Hepatocyte (in vitro differentiated cells): ENCODE measurements at regions not wholly inside any gene's neighbourhood (a gene's known extent, or its start where the extent isn't known, plus 50 kb on each side); places are given as distances from the start of the nearest gene placed in this dataset.

Source experiments
- DNase-seq: peaks from one replicate; pipeline ENCODE4 v3.0.0-alpha.2; 2016; ENCODE audit warnings: low spot score
- H2AFZ ChIP-seq: fragments of 200-600 bp; sonication (generic); 2 replicates; pipeline ENCODE4 v1.6.0; 2016; ENCODE audit warnings: antibody characterized with exemption, mild to moderate bottlenecking
- H3K27ac ChIP-seq: fragments of 200-600 bp; sonication (generic); 2 replicates; pipeline ENCODE4 v1.5.1; 2016; ENCODE audit warnings: mild to moderate bottlenecking
- H3K27me3 ChIP-seq: fragments of 200-600 bp; sonication (generic); 2 replicates; pipeline ENCODE4 v1.6.1; 2016
- H3K36me3 ChIP-seq: fragments of 200-600 bp; sonication (generic); replicated peaks from 2 replicates; pipeline ENCODE4 v1.5.1; 2016; ENCODE audit warnings: low read depth; ENCODE audit not compliant: insufficient read depth
- H3K4me1 ChIP-seq: fragments of 200-600 bp; sonication (generic); 2 replicates; pipeline ENCODE4 v1.5.1; 2016; ENCODE audit warnings: mild to moderate bottlenecking, moderate library complexity; ENCODE audit not compliant: insufficient read depth
- H3K4me2 ChIP-seq: fragments of 200-600 bp; sonication (generic); 2 replicates; pipeline ENCODE4 v1.6.0; 2016
- H3K4me3 ChIP-seq: fragments of 200-600 bp; sonication (generic); 2 replicates; pipeline ENCODE4 v1.5.1; 2016; ENCODE audit warnings: mild to moderate bottlenecking
- H3K79me2 ChIP-seq: fragments of 200-600 bp; sonication (generic); 2 replicates; pipeline ENCODE4 v1.6.0; 2017; ENCODE audit warnings: mild to moderate bottlenecking
- H3K9me2 ChIP-seq: fragments of 200-600 bp; sonication (generic); replicated peaks from 2 replicates; pipeline ENCODE4 v1.6.0; 2017; ENCODE audit warnings: mild to moderate bottlenecking; ENCODE audit not compliant: insufficient read depth
- H3K9me3 ChIP-seq: fragments of 200-600 bp; sonication (generic); 2 replicates; pipeline ENCODE4 v1.5.1; 2016; ENCODE audit warnings: low read depth, mild to moderate bottlenecking
- H4K20me1 ChIP-seq: fragments of 200-600 bp; sonication (generic); 2 replicates; pipeline ENCODE4 v1.6.0; 2016; ENCODE audit warnings: mild to moderate bottlenecking; ENCODE audit not compliant: insufficient read depth, poor library complexity, severe bottlenecking
- CTCF ChIP-seq: fragments of 200-600 bp; sonication (generic); IDR thresholded peaks from 2 replicates; pipeline ENCODE4 v1.5.1; 2016; ENCODE audit warnings: antibody characterized with exemption, mild to moderate bottlenecking; ENCODE audit not compliant: poor library complexity
- EZH2 ChIP-seq: fragments of 200-600 bp; sonication (generic); IDR thresholded peaks from 2 replicates; pipeline ENCODE4 v1.6.1; 2016; ENCODE audit warnings: antibody characterized with exemption, mild to moderate bottlenecking, borderline replicate concordance
- EZH2phosphoT487 ChIP-seq: fragments of 200-600 bp; sonication (generic); IDR thresholded peaks from one replicate; pipeline ENCODE4 v1.6.1; 2018; ENCODE audit warnings: antibody characterized with exemption, mild to moderate bottlenecking, low read depth, moderate library complexity; ENCODE audit not compliant: unreplicated experiment, severe bottlenecking
- WGBS: methylation state at CpG from one replicate; pipeline ENCODE4 v1.1.6; 2016; ENCODE audit warnings: low lambda C conversion rate; ENCODE audit errors: missing lambda C conversion rate; 5-methylcytosine and 5-hydroxymethylcytosine counted together

DNA sequence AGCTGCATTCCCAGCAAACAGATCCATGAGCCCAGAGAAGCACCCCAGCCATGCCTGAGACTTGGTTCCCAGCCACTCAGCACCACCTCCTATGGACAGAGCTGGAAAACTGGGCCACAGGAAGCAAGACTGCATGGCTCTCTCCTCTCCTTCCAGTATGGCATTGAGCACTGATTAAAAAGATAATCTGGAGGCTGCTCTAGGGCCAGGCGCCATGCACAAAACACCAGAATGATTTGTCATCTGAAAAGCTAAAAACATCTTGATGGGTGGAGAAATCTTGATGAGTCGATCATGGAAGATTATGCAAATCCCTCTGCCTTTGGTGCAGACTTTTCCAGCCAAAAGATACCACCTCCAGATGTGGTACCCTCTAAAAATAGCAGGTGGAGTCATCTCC, 62.7 kb upstream of the MRPS22 start:
- Histone ChIP-seq H3K27ac (no peak overlapping the region), H3K4me2 (no peak overlapping the region), H3K27me3 (no peaks in the 10 kb centered on the region), H2AFZ (no peak overlapping the region), H3K9me2 (no peaks in the 10 kb centered on the region), H4K20me1 (no peaks in the 10 kb centered on the region), H3K4me1 (no peaks in the 10 kb centered on the region), H3K9me3 (no peaks in the 10 kb centered on the region), H3K36me3 (no peaks in the 10 kb centered on the region), H3K79me2 (no peaks in the 10 kb centered on the region), H3K4me3 (no peak overlapping the region)
- WGBS = 84% methylated on average over 2 of the region's 2 CpGs
- no peak for DNase-seq
- TF ChIP-seq EZH2 (no peak), EZH2phosphoT487 (no peak), CTCF (no peak)

- DNase-seq = no peak
- Histone ChIP-seq H3K9me3 (no peaks in the 10 kb centered on the region), H3K4me2 (no peak overlapping the region), H3K27me3 (no peaks in the 10 kb centered on the region), H3K4me3 (no peak overlapping the region), H3K79me2 (no peaks in the 10 kb centered on the region), H2AFZ (no peak overlapping the region), H3K27ac (no peak overlapping the region), H3K4me1 (no peaks in the 10 kb centered on the region), H3K36me3 (no peaks in the 10 kb centered on the region), H3K9me2 (no peaks in the 10 kb centered on the region), H4K20me1 (no peaks in the 10 kb centered on the region)
- TF ChIP-seq EZH2phosphoT487 (no peak), EZH2 (no peak)
- WGBS = 78% methylated on average over 16 of the region's 16 CpGs
These were observed 62.2 kb upstream of the MRPS22 start for GRCh38 chr3:139281522-139282196.

DNA sequence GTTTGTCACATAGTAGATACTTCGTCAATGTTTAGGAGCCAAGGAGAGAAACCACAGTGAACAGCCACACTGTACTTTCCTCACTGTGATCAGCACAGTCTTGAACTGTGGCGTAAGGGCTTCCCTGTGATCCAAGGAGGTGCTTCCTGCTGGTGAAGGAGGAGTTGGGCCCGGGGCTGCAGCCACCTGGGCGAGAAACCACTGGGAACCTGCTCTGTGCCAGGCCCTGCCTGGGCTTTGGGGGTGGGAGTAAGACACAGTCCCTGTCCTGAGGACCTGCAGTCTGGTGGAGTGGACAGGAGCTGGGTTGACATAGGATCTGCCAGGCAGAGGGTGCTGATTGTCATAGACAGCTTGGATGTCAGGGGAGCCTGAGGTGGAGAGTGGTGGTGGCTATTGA, 60.5 kb upstream of the MRPS22 start:
- no peaks in the 10 kb centered on the region for H3K79me2 ChIP-seq
- no peak overlapping the region for H3K4me2 ChIP-seq
- no peak overlapping the region for H3K4me3 ChIP-seq
- WGBS = 87% methylated on average over 4 of the region's 4 CpGs
- no peaks in the 10 kb centered on the region for H3K9me2 ChIP-seq
- H3K36me3 ChIP-seq = no peaks in the 10 kb centered on the region
- H3K27me3 ChIP-seq = no peaks in the 10 kb centered on the region
- DNase-seq = no peak
- no peaks in the 10 kb centered on the region for H3K9me3 ChIP-seq
- no peaks in the 10 kb centered on the region for H4K20me1 ChIP-seq
- H3K4me1 ChIP-seq = peaks cover 2% of the 10 kb centered on the region
- no peak for TF ChIP-seq CTCF
- no peak for TF ChIP-seq EZH2
- TF ChIP-seq EZH2phosphoT487 = no peak
- no peak overlapping the region for H2AFZ ChIP-seq
- H3K27ac ChIP-seq = no peak overlapping the region

DNA sequence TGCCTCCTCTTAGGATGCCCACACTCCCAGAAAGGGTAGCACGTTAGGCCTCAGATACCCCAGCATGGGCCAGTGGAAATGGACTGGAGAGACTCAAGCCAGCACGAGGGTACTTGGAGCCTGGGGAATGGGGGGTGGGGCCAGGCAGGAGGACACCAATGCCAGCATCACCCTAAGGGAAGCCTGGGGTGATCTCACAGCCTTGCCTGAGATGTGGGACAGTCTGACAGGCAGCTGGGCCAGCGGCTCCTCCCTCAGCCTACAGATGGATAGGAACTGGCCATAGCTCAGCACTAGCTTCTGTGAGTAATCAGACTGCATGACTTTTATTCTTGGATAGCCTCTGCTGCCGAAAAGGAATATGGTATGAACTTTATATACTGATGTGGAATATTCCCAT, 59.6 kb upstream of the MRPS22 start:
- Histone ChIP-seq H3K4me1 (peaks cover 3% of the 10 kb centered on the region), H3K27me3 (no peaks in the 10 kb centered on the region), H3K4me2 (no peak overlapping the region), H3K9me3 (no peaks in the 10 kb centered on the region), H3K36me3 (no peaks in the 10 kb centered on the region), H4K20me1 (no peaks in the 10 kb centered on the region), H3K27ac (no peak overlapping the region), H3K4me3 (no peak overlapping the region), H2AFZ (no peak overlapping the region), H3K9me2 (no peaks in the 10 kb centered on the region), H3K79me2 (no peaks in the 10 kb centered on the region)
- DNase-seq = no peak
- TF ChIP-seq EZH2 (no peak), EZH2phosphoT487 (no peak), CTCF (no peak)
- 84% methylated on average over 3 of the region's 4 CpGs for WGBS
